ENCODE measurements at regions not wholly inside any gene's neighbourhood (a gene's known extent, or its start where the extent isn't known, plus 50 kb on each side); places are given as distances from the start of the nearest gene placed in this dataset.
"Not testable (repeated sequence)": the region's sequence is repeated elsewhere in the genome, so short reads cannot be mapped to it uniquely, and the experiment has no call there.

DNA sequence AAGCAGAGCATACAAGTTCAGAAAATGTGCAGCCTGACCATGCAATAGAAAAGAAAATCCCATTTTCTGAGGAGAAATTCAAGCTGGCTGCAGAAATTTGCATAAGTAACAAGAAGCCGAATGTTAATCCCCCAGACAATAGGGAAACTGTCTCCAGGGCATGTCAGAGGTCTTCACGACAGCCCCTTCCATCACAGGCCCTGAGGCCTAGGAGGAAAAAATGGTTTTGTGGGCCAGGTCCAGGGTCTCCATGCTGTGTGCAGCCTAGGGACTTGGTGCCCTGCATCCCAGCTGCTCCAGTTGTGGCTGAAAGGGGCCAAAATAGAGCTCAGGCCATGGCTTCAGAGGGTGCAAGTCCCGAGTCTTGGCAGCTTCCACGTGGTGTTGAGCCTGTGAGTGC is 225.8 kb upstream of the MSX2 start:
- DNase-seq, result not testable (repeated sequence)

GRCh38 chr5:174500636-174501035 is 223.7 kb upstream of the MSX2 start:
- DNase-seq, result no peak

DNA sequence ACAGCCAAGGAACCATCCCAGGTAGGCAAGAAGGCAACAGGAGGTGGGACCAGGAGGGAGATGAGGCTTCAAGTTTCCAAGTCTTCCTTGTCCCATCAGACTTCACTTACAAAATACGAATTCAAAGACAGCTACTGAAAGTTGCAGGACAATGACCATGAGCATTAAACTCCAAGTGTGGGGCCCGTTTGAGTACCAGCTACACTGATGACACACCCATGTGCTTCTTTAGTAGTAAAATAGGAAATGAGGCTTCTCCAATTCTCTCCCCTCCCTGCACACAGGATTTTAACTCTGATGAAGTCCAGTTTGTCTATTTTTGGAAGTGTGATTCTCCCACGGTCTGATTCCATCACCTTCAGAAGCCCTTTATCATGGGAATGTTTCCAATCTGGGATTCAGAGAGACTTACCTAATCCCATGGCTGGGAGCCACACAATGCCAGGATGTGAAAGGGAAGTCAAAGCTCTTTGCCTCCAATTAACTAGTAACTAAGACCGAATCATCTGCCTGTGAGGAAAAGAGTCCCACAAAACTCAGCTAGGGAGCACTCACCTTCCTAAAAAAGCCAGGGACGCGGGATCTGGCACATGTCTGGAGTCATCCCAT is 222.8 kb upstream of the MSX2 start:
- DNase-seq, result no peak

DNA sequence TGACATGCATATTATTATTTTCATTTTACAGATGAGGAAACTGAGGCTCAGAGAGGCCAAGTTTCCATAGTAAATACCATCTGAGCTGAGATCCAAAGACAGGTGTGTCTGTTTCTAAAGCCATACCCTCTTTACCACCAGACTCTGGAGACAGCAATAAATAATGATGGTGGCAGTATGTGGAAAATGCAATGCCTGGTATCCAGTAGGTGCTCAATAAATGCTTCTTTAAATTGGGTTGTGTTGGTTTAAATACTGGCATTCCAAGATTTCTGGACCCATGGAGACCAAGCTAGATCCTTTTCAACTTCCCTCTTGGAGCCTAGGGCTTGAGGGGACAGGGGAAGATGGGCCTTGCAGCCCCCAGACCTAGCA is 221.3 kb upstream of the MSX2 start:
- no peak for DNase-seq

DNA sequence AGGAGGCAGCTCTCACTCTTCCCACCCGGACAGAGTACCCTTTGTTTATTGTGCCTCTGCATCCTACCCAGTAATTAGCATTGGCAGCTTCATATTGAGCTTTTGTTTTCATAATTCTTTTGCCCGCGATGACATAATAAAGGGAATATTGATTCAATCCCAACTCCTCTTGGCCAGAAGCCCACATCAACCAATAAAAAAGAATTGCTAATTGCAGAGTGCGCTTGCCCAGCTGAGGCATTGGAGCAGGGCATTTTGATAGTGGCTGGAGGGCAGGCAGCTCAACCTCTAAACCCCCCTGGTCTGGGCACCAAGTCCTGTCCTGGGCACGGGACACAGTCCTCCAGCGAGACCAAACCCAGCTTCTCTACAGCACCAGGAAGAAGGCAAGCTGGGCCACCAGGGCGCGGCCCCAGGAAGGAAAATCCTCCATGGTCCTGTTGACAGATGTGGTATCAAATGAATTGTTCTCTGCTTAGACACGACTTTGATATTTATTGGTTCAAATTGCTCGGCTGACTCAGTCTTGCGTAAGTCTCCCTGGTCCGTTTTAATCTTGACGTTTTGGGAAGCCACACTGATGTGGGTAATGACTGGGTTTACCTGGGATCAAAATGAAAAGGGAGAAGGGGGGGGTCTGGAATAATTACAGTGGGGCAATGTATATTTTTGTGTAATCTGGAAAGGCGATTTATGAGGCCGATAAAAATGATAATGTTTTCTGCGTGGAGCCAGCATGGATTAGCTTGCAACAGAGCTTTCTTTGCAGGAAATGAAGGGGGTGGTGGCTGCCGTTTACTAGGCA is 220.7 kb upstream of the MSX2 start:
- no peak for DNase-seq

DNA sequence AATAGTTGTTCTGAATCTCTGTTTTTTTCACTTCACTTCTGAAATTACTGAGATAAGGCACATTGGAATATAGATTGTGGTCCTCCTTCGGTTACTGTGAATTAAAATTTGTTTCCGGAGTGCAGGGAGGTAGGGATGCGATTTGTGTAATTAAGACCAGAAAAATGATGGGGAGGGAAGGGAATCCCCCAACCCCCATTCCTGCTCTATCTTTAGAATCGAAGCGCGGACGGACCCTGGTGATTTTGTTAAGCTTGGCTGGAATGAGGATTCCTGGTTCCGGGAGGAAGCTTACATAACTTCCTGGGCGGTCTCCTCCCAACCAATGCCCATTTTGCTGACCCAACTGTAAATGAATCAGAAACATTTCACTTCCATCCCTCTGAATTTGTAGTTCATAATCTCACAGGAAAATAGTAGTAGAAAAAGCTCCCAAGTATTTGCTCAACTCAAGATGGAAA is 220.1 kb upstream of the MSX2 start:
- DNase-seq, result no peak

- DNase-seq, result no peak
Observed at GRCh38 chr5:174505621-174506020, 218.8 kb upstream of the MSX2 start.

- DNase-seq, result not testable (repeated sequence)
Observed at GRCh38 chr5:174510782-174511453, 213.5 kb upstream of the MSX2 start.

DNA sequence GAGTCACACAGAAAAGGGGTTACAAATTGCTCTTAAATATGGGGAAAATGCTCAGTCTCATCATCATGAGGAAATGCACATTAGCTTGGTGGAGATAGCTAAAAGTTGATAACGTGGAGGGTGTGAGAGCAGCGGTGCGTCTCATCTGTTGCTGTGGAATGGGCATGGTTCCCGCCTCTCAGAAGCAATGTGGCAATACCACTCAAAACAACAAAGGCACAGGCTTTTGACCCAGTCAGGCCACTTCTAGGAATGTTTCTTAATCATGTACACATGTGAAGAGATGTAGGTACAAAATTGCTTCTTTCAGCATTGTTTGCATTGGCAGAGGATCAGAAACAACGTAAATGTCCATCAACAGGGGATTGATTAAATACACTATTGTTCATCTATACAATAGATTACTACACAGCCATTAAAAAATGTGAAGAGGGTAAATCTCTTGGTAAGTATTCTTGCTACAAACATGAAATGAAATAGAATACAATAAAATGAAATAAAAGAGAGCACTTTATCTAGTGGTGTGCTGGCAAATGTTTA is 212.6 kb upstream of the MSX2 start:
- no peak for DNase-seq

DNA sequence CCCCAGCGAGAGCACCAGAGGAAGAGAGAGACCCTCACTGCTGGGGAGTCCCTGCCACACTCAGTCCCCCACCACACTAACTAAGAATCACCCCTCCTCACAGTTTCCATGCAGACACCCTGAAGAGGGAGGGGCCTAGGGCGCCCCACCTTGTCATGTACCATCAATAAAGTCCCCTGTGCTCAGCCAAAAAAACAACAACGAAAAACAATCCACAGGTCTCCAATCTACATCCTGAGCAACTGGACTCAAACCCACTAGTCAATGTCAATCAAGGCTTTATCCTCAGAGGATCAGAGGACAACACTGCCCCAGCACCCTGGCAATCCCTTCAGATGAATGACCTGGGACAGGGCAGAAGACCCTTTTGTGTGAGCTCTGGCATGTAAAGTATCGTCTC is 210.1 kb upstream of the MSX2 start:
- no peak for DNase-seq

GRCh38 chr5:174514983-174515394 is 209.4 kb upstream of the MSX2 start:
- no peak for DNase-seq

GRCh38 chr5:174516741-174517140 is 207.6 kb upstream of the MSX2 start:
- DNase-seq, result no peak

DNA sequence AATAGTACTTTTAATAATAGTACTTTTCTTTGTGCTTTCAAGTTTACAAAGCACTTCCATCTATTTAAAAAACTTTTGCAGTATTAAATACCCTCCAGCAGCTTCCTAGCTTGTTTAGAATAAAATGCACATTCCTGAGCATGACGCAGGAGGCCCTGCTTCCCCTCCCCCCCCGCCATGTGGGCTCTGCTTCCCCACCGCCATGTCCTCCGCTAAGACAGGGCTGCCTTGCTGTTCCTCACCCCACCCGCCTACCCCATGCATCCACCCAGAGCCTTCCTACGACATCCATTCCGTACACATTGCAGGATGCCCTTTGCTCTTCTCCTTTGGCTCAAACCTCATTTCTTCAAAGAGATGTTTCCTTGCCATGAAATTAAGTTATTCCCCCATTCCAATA is 205.9 kb upstream of the MSX2 start:
- no peak for DNase-seq

DNA sequence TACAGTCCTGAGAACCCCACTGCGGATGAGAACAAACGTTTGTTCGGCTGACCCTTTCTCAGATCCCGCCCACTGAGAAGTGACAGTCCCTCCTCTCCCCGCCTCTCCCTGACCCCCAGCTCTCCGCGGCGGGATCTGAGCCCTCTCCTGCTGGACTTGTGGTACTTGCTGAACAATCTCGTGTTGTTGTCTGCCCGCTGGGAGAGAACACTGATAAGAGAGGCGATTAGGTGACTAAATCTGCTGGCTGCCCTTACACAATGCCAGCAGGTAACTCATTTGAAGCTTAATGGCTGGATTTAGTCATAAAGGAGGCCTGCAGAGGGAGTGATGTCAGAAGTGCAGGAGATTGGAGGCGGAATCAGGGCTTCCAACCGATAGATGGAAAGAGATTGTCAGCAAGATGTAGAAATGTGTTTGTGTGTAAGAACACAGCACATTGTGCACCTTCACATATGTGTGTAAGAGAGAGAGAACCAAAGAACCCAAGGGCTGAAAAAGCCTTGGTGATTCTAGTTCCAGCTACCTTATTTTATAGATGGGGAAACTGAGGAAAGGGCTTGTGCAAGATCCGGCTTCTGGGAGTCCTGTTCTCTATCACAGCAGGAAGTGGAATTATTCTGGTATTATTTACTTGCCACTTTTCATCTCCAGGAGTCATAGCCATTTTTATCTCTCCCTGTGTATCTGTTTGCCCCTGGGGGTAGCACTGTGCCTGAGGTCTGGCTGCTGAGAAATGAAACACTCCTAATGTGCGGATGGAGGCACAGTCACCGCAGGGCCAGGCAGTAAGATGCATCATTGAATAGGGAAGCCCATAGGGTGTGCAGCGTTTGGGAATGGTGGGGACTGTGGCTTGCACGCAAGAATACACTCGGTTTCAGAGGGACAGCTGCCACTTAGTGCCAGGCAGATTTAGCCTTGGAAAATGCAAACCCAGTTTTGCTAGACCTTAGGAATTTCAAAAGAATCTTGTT is 203.7 kb upstream of the MSX2 start:
- no peak for DNase-seq

DNA sequence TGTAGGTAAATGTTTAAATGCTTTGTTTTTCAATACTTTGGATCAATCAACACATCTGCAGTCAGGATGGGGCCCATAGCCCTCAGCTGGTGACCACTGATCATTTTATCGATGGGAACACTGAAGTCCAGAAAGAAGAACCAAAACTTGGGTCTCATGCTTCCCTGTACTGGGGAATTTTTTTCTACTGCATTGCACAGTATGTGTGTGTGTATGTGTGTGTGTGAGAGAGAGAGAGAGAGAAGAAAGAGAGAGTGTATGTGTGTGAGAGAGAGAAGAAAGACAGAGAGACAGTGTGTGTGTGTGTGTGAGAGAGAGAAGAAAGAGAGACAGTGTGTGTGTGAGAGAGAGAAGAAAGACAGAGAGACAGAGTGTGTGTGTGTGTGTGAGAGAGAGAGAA is 202.9 kb upstream of the MSX2 start:
- DNase-seq, result no peak

DNA sequence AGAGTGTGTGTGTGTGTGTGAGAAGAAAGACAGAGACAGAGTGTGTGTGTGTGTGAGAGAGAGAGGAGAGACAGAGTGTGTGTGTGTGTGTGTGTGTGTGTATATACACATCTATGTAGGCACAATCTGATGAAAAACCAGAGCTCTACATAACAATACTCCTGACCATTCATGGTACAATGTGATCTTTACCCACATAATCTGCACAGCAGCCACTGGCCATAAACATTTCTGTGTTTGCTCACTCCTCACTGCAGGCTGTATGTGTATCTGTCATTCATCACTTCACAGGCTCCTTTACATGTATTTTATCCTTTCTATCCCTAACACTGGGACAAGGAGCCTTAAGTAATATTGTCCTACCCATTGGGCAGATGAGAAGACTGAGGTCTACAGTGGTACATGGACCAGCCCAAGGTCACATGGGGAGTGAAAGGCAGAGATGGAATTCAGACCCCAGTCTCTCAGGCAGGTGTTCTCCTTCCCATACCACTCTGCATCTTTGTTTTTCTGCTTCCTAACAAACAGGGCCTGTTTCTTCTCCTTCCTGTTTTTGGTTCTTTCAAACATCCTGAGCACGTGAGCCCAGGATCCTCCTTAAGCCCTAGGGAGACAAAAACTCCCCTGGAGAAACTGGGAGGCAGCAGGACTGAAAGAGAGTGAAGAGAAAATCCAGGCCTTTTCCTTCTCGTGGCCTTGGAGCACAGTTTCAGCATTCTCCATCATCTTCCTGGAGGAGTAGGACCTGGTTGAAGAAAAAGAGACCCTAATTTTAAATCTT is 201.7 kb upstream of the MSX2 start:
- no peak for DNase-seq

DNA sequence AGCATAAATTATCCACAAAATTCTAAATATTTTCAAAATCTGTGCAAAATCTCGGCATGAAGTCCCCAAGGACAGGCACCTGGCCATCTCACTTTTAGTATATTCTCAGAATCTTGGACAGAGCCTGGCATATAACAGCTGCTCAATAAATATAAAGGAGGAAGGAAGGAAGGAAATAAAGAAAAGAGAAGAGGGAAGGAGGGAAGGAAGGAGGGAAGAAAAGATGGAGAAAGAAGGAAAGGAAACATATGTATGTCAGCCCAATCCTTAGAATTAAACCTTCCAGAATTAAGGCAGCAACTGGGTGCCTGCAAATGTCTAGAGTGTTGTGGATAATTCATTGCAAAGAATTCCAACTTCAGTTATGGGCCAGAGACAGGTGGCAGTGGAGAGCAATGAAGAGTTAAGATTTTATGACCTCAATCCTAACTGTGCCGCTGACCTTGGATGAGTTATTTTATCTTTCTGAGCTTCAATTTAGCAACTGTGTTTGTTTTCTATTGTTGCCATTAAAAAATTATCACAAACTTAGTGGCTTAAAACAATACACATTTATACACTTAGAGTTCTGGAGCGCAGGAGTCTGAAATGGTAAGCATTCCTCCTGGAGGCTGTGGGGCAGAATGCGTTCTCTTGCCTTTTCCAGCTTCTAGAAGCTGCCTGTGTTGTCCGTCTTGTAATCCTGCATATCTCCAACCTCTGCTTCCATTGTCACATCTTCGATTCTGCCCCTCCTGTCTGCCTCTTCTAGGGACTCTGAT is 200.9 kb upstream of the MSX2 start:
- DNase-seq, result no peak

- DNase-seq, result no peak
Observed at GRCh38 chr5:174524351-174524750, 200.0 kb upstream of the MSX2 start.

DNA sequence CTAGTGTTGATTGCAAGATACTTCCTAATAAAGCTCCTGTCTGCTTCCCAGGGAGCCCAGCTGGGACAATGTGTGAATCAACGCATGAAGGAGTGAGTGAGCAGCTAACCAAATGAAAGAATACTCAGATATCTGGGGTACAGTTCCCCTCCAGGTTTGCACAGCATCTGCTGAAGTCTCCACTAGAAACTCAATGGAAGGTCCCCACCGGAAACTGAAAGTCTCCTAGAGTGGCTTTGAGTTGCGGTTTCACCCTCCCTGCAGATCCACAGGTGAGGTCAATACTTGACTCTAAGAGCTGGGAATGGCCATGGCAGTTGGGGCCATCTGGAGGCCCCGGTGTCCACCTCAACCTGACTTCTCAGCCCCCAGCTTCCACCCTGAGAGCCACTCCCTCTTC is 198.2 kb upstream of the MSX2 start:
- DNase-seq, result no peak

GRCh38 chr5:174527916-174528540 is 196.4 kb upstream of the MSX2 start:
- no peak for DNase-seq

Measured in activated naive CD4-positive, alpha-beta T cell treated with anti-CD3 and anti-CD28 coated beads, Interleukin-2, amount 50 U/mL, for 16 hours (primary cell).